CD4-positive, alpha-beta memory T cell (primary cell): ENCODE measurements at regions not wholly inside any gene's neighbourhood (a gene's known extent, or its start where the extent isn't known, plus 50 kb on each side); places are given as distances from the start of the nearest gene placed in this dataset.

Source experiments
- CTCF ChIA-PET: fragments of 350-600 bp; sonication (Branson Sonifier 250); formaldehyde crosslinking; loops from one replicate; lab custom pipeline; 2021; ENCODE audit warnings: inconsistent platforms; ENCODE audit not compliant: partially characterized antibody; lab: Charles Lee
- POLR2A ChIA-PET: fragments of 350-600 bp; sonication (Branson Sonifier 250); formaldehyde crosslinking; loops from one replicate; lab custom pipeline; 2021; ENCODE audit not compliant: partially characterized antibody; lab: Charles Lee
- DNase-seq, 5 donors: peaks; one replicate each; pipeline versions ENCODE4 v3.0.0 to v3.0.0-alpha.2; 2020 to 2022; ENCODE audit warnings: mixed read lengths in 1 of 5
- H3K27ac ChIP-seq: one replicate; pipeline ENCODE4 v1.7.0; 2013; ENCODE audit warnings: low read depth, low read length
- H3K27me3 ChIP-seq: 2 replicates; pipeline ENCODE4 v1.7.0; 2013; ENCODE audit warnings: mild to moderate bottlenecking, low read length, moderate library complexity; ENCODE audit not compliant: insufficient read depth
- H3K36me3 ChIP-seq: 2 replicates; pipeline ENCODE4 v1.7.0; 2013; ENCODE audit warnings: mild to moderate bottlenecking, low read length, moderate library complexity; ENCODE audit not compliant: insufficient read depth
- H3K4me1 ChIP-seq: 2 replicates; pipeline ENCODE4 v1.7.0; 2013; ENCODE audit warnings: mild to moderate bottlenecking, low read length, moderate library complexity; ENCODE audit not compliant: insufficient read depth
- H3K4me3 ChIP-seq, 2 donors: one replicate each; pipeline ENCODE4 v1.7.0; 2013; ENCODE audit warnings: low read length in 2 of 2, mild to moderate bottlenecking in 1 of 2
- H3K9me3 ChIP-seq, 2 donors: one replicate each; pipeline ENCODE4 v1.7.0; 2013; ENCODE audit warnings: low read length in 2 of 2, control low read depth in 1 of 2; ENCODE audit not compliant: control insufficient read depth in 1 of 2
- H3K27ac Mint-ChIP-seq, 7 donors: one replicate each; pipeline ENCODE4 v1.8.0; 2020 to 2021; ENCODE audit warnings: mixed read lengths in 7 of 7, mild to moderate bottlenecking in 6 of 7, inconsistent platforms in 3 of 7, moderate library complexity in 3 of 7
- H3K27me3 Mint-ChIP-seq, 2 donors: one replicate each; pipeline ENCODE4 v1.8.0; 2020 to 2021; ENCODE audit warnings: mixed read lengths in 2 of 2
- H3K36me3 Mint-ChIP-seq, 2 donors: one replicate each; pipeline ENCODE4 v1.8.0; 2020 to 2021; ENCODE audit warnings: mixed read lengths in 2 of 2, inconsistent platforms in 1 of 2, mild to moderate bottlenecking in 1 of 2
- H3K4me1 Mint-ChIP-seq, 4 donors: one replicate each; pipeline ENCODE4 v1.8.0; 2020 to 2021; ENCODE audit warnings: mixed read lengths in 4 of 4, mild to moderate bottlenecking in 1 of 4
- H3K4me3 Mint-ChIP-seq, 8 donors: one replicate each; pipeline ENCODE4 v1.8.0; 2020 to 2021; ENCODE audit warnings: mixed read lengths in 8 of 8, mild to moderate bottlenecking in 7 of 8, moderate library complexity in 6 of 8, inconsistent platforms in 3 of 8
- H3K9me3 Mint-ChIP-seq, 8 donors: one replicate each; pipeline ENCODE4 v1.8.0; 2020 to 2021; ENCODE audit warnings: mixed read lengths in 8 of 8, mild to moderate bottlenecking in 5 of 8, inconsistent platforms in 3 of 8, moderate library complexity in 1 of 8
- intact Hi-C: fragments of 100-400 bp; cut with micrococcal nuclease; formaldehyde crosslinking; loops from one replicate; pipeline ENCODE4 v1.15.1; 2023

- ChIA-PET CTCF (no interaction called here), POLR2A (no interaction called here)
- no peaks in the 10 kb centered on the region for H3K9me3 ChIP-seq
- H3K36me3 Mint-ChIP-seq = no peaks in the 10 kb centered on the region
- H3K27me3 Mint-ChIP-seq = no peaks in the 10 kb centered on the region
- H3K9me3 Mint-ChIP-seq = no peaks in the 10 kb centered on the region
- no peaks in the 10 kb centered on the region for H3K36me3 ChIP-seq
- H3K4me3 Mint-ChIP-seq = no peak overlapping the region
- intact Hi-C loops = no loop called here
- no peak overlapping the region for H3K27ac ChIP-seq
- no peak for DNase-seq
- peaks cover 0 to 5% (median 0%) of the 10 kb centered on the region in 4 donors for H3K4me1 Mint-ChIP-seq
- no peak overlapping the region for H3K4me3 ChIP-seq
- H3K27me3 ChIP-seq = no peaks in the 10 kb centered on the region
- H3K4me1 ChIP-seq = no peaks in the 10 kb centered on the region
- no peak overlapping the region for H3K27ac Mint-ChIP-seq
Measured at GRCh38 chr9:103802068-103802467, 292.0 kb upstream of the SMC2 start.

DNA sequence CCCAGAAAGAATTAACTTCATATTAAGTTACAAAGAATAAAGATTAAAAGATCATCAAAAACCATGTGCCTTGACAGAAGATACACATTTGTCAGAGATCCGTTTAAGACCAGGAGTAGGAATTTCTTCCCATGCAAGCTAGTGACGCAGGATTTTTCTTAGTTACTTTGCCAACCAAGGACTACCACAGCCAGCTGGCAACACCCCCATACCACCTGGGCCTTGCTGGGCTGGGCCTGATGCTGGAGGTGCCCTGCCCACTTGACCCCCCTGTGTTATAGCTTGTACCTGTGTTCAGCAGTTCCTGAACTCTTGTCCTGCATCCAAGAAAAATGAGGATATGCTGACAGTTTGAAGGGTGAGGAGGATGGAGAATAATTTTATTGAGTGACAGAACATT is 290.9 kb upstream of the SMC2 start:
- H3K9me3 ChIP-seq = no peaks in the 10 kb centered on the region
- peaks cover 0 to 5% (median 0%) of the 10 kb centered on the region in 4 donors for H3K4me1 Mint-ChIP-seq
- no peaks in the 10 kb centered on the region for H3K27me3 Mint-ChIP-seq
- CTCF ChIA-PET = no interaction called here
- H3K27me3 ChIP-seq = no peaks in the 10 kb centered on the region
- no peak for DNase-seq
- no peaks in the 10 kb centered on the region for H3K4me1 ChIP-seq
- H3K36me3 Mint-ChIP-seq = no peaks in the 10 kb centered on the region
- intact Hi-C loops = no loop called here
- H3K36me3 ChIP-seq = no peaks in the 10 kb centered on the region
- no peaks in the 10 kb centered on the region for H3K9me3 Mint-ChIP-seq
- no peak overlapping the region for H3K27ac ChIP-seq
- H3K27ac Mint-ChIP-seq = no peak overlapping the region
- no peak overlapping the region for H3K4me3 ChIP-seq
- POLR2A ChIA-PET = no interaction called here
- no peak overlapping the region for H3K4me3 Mint-ChIP-seq

DNA sequence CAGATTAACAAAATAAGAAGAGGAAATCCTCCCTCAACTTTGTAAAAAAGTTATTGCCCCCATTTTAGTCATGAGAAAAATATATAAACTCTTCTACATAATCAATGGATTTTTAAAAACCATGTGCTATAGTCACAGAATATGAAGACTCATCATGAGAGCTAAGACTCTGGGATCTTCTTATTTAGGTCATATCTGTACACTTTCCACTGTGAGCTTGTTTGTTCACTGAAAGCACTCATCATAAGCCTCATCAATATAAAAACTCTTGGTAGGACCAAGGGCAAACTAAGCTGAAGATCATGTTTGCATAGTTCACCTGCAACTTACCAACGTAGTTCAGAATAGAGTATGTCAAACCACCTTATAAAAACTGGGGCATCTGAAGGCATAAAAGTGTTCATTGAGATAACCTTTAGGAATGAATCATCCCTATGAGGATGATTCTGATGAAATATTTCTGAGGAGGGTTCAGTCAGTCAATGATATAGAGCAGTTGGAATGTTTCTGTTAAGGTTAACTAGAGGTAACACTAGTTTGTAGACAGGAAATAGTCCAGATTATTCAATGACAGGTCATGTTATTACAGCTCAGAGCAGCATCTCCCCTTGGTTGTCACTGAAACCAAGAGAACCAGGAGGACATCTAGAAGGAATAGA is 289.9 kb upstream of the SMC2 start:
- H3K36me3 Mint-ChIP-seq = no peaks in the 10 kb centered on the region
- no peak overlapping the region for H3K4me3 Mint-ChIP-seq
- Histone ChIP-seq H3K27me3 (no peaks in the 10 kb centered on the region), H3K4me3 (no peak overlapping the region), H3K27ac (no peak overlapping the region), H3K4me1 (no peaks in the 10 kb centered on the region), H3K9me3 (no peaks in the 10 kb centered on the region), H3K36me3 (no peaks in the 10 kb centered on the region)
- POLR2A ChIA-PET = no interaction called here
- H3K27me3 Mint-ChIP-seq = no peaks in the 10 kb centered on the region
- no peak overlapping the region for H3K27ac Mint-ChIP-seq
- no peaks in the 10 kb centered on the region for H3K4me1 Mint-ChIP-seq
- CTCF ChIA-PET = no interaction called here
- intact Hi-C loops = no loop called here
- no peak for DNase-seq
- no peaks in the 10 kb centered on the region for H3K9me3 Mint-ChIP-seq

DNA sequence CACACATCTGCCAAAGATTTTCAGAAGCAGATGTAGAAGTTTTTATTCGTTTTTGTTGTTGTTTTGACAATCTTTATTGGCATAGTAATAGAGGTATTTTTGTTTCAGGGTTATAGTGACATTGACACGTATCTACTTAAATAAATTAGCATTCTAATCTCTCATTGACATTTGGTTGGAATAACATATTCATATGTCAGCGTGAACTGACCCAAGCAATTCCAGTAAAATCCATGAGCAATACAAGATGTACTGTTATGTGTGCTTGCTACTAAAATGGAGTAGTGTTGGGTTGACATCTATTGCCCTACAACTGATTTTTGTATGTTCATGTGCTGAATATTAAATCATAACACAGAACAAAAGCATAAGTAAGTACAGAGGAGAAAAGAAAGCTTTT is 284.4 kb upstream of the SMC2 start:
- Mint-ChIP-seq H3K27ac (no peak overlapping the region), H3K4me3 (no peak overlapping the region), H3K9me3 (no peaks in the 10 kb centered on the region), H3K36me3 (no peaks in the 10 kb centered on the region), H3K27me3 (no peaks in the 10 kb centered on the region), H3K4me1 (no peaks in the 10 kb centered on the region)
- no peak for DNase-seq
- H3K4me1 ChIP-seq = no peaks in the 10 kb centered on the region
- H3K36me3 ChIP-seq = no peaks in the 10 kb centered on the region
- H3K27ac ChIP-seq = no peak overlapping the region
- intact Hi-C loops = no loop called here
- H3K4me3 ChIP-seq = no peak overlapping the region
- no peaks in the 10 kb centered on the region for H3K9me3 ChIP-seq
- no peaks in the 10 kb centered on the region for H3K27me3 ChIP-seq
- POLR2A ChIA-PET = no interaction called here
- CTCF ChIA-PET = no interaction called here

DNA sequence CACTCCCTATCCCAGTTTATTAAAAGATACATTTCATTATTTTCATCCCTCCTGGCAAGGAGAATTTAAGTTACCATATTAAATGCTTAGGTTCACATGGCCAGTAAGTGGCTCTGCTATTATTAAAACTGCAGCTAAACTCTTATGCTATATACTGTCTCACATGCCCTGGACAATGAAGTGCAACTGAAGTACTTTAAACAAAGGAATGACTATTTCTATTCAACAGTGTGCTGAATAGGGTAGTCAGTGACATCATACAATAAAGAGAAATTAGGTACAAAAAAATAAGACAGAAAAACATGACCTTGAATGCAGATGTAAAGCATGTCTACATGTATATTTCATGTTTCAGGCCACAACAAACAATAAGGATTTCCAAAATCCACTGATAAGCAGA is 282.6 kb upstream of the SMC2 start:
- Mint-ChIP-seq H3K4me3 (no peak overlapping the region), H3K9me3 (no peaks in the 10 kb centered on the region), H3K4me1 (no peaks in the 10 kb centered on the region), H3K27me3 (no peaks in the 10 kb centered on the region), H3K36me3 (no peaks in the 10 kb centered on the region), H3K27ac (peak overlapping the region in 1 of 7 donors; percentile 26)
- Histone ChIP-seq H3K36me3 (no peaks in the 10 kb centered on the region), H3K27ac (no peak overlapping the region), H3K9me3 (no peaks in the 10 kb centered on the region), H3K4me3 (no peak overlapping the region), H3K27me3 (no peaks in the 10 kb centered on the region), H3K4me1 (no peaks in the 10 kb centered on the region)
- ChIA-PET POLR2A (no interaction called here), CTCF (no interaction called here)
- intact Hi-C loops = no loop called here
- no peak for DNase-seq

DNA sequence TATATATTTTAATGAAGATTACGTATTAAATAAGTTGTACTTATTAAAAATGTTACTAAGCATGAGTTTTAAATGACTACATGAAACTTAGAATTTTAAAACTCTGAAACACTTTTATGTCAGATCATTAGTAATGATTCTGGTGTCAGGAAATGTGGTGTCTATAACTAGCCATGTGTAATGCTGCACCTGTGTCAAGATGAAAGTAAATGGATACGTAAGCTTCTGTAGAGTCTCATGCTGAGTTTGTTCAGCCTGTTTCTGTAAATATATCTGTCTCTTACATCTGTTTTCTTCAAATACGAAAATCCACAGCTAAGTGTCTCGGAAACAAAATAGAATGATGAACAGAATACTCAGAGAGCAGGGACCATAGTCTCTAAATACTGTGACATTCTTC is 278.0 kb upstream of the SMC2 start:
- H3K27ac ChIP-seq = no peak overlapping the region
- H3K27me3 ChIP-seq = no peaks in the 10 kb centered on the region
- H3K4me1 ChIP-seq = no peaks in the 10 kb centered on the region
- Mint-ChIP-seq H3K4me1 (no peaks in the 10 kb centered on the region), H3K27ac (no peak overlapping the region), H3K4me3 (no peak overlapping the region), H3K27me3 (no peaks in the 10 kb centered on the region), H3K36me3 (no peaks in the 10 kb centered on the region), H3K9me3 (peaks cover 0 to 2% (median 0%) of the 10 kb centered on the region in 8 donors)
- no peak overlapping the region for H3K4me3 ChIP-seq
- H3K9me3 ChIP-seq = no peaks in the 10 kb centered on the region
- no peaks in the 10 kb centered on the region for H3K36me3 ChIP-seq
- CTCF ChIA-PET = no interaction called here
- intact Hi-C loops = no loop called here
- no peak for DNase-seq
- POLR2A ChIA-PET = no interaction called here

GRCh38 chr9:103819936-103820335 is 274.2 kb upstream of the SMC2 start:
- H3K36me3 ChIP-seq = no peaks in the 10 kb centered on the region
- no peak overlapping the region for H3K27ac ChIP-seq
- Mint-ChIP-seq H3K9me3 (peaks cover 0 to 2% (median 0%) of the 10 kb centered on the region in 8 donors), H3K27me3 (no peaks in the 10 kb centered on the region), H3K36me3 (no peaks in the 10 kb centered on the region), H3K27ac (no peak overlapping the region), H3K4me3 (no peak overlapping the region), H3K4me1 (no peaks in the 10 kb centered on the region)
- no peak overlapping the region for H3K4me3 ChIP-seq
- DNase-seq = no peak
- no peaks in the 10 kb centered on the region for H3K27me3 ChIP-seq
- no peaks in the 10 kb centered on the region for H3K4me1 ChIP-seq
- CTCF ChIA-PET = no interaction called here
- POLR2A ChIA-PET = no interaction called here
- no peaks in the 10 kb centered on the region for H3K9me3 ChIP-seq
- intact Hi-C loops = no loop called here

DNA sequence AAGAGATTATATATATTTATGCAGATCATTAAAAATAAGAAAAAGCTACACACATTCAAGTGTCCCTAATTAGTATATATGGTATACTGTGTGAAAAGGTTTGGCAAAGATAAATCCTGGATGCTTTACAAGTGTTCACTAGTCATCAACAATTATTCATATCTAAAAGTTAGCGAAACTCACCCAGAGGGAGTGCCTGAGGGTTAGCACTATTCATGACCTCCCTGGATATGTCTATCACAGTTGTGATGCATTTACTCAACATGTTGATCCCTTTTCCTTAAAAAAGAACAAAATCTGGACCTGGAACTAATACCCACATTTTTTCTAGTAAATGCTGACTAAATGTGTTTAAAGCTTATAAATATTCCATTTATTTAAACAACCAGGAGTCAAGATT is 273.0 kb upstream of the SMC2 start:
- no peaks in the 10 kb centered on the region for H3K36me3 ChIP-seq
- H3K27me3 ChIP-seq = no peaks in the 10 kb centered on the region
- no peaks in the 10 kb centered on the region for H3K9me3 ChIP-seq
- no peak overlapping the region for H3K27ac ChIP-seq
- H3K4me3 ChIP-seq = no peak overlapping the region
- H3K36me3 Mint-ChIP-seq = no peaks in the 10 kb centered on the region
- no peak for DNase-seq
- H3K27ac Mint-ChIP-seq = no peak overlapping the region
- no peaks in the 10 kb centered on the region for H3K4me1 ChIP-seq
- H3K4me1 Mint-ChIP-seq = no peaks in the 10 kb centered on the region
- ChIA-PET POLR2A (no interaction called here), CTCF (no interaction called here)
- H3K4me3 Mint-ChIP-seq = no peak overlapping the region
- no peaks in the 10 kb centered on the region for H3K27me3 Mint-ChIP-seq
- H3K9me3 Mint-ChIP-seq = peaks cover 0 to 2% (median 0%) of the 10 kb centered on the region in 8 donors
- intact Hi-C loops = no loop called here
